ENCODE measurements at regions not wholly inside any gene's neighbourhood (a gene's known extent, or its start where the extent isn't known, plus 50 kb on each side); places are given as distances from the start of the nearest gene placed in this dataset.
"Not testable (repeated sequence)": the region's sequence is repeated elsewhere in the genome, so short reads cannot be mapped to it uniquely, and the experiment has no call there.

GRCh38 chr13:81382246-81382645 lies 1041.3 kb upstream of the SPRY2 start:
- DNase-seq (no peak), ATAC-seq (no peak)

GRCh38 chr13:81381560-81381959 lies 1040.6 kb upstream of the SPRY2 start:
- DNase-seq (no peak), ATAC-seq (no peak)

- no peak for ATAC-seq
Observed at GRCh38 chr13:81379183-81379582, 1038.3 kb upstream of the SPRY2 start.

GRCh38 chr13:81377921-81378320 lies 1037.0 kb upstream of the SPRY2 start:
- no peak for DNase-seq
- no peak for ATAC-seq

More at GRCh38 chr13:81379183-81379582, 1038.3 kb upstream of the SPRY2 start:
- no peak for DNase-seq

GRCh38 chr13:81375709-81376108 lies 1034.8 kb upstream of the SPRY2 start:
- ATAC-seq (no peak), DNase-seq (no peak)

GRCh38 chr13:81362711-81363110 lies 1021.8 kb upstream of the SPRY2 start:
- DNase-seq, ATAC-seq: not testable (repeated sequence)

- DNase-seq (no peak), ATAC-seq (no peak)
Observed at GRCh38 chr13:81350056-81350455, 1009.1 kb upstream of the SPRY2 start.

- ATAC-seq, DNase-seq: not testable (repeated sequence)
Observed at GRCh38 chr13:81340118-81341069, 999.5 kb upstream of the SPRY2 start.

GRCh38 chr13:81339666-81340065 lies 998.7 kb upstream of the SPRY2 start:
- not testable (repeated sequence) for ATAC-seq, DNase-seq

- no peak for ATAC-seq
- no peak for DNase-seq
Observed at GRCh38 chr13:81334481-81334880, 993.6 kb upstream of the SPRY2 start.

GRCh38 chr13:81326913-81327312 lies 986.0 kb upstream of the SPRY2 start:
- ATAC-seq, result no peak
- no peak for DNase-seq

GRCh38 chr13:81320516-81320915 lies 979.6 kb upstream of the SPRY2 start:
- ATAC-seq, result no peak
- no peak for DNase-seq

- ATAC-seq (no peak), DNase-seq (no peak)
Observed at GRCh38 chr13:81319351-81319750, 978.4 kb upstream of the SPRY2 start.

- ATAC-seq, result no peak
Observed at GRCh38 chr13:81318231-81319019, 977.5 kb upstream of the SPRY2 start.

GRCh38 chr13:81314461-81314860 lies 973.5 kb upstream of the SPRY2 start:
- DNase-seq (no peak), ATAC-seq (no peak)

More at GRCh38 chr13:81318231-81319019, 977.5 kb upstream of the SPRY2 start:
- DNase-seq, result no peak

GRCh38 chr13:81305928-81306327 lies 965.0 kb upstream of the SPRY2 start:
- DNase-seq (no peak), ATAC-seq (no peak)

- DNase-seq, result no peak
- no peak for ATAC-seq
Observed at GRCh38 chr13:81304121-81304659, 963.3 kb upstream of the SPRY2 start.

- DNase-seq, result no peak
- no peak for ATAC-seq
Observed at GRCh38 chr13:81302677-81303076, 961.8 kb upstream of the SPRY2 start.

- DNase-seq, result no peak
- ATAC-seq, result no peak
Observed at GRCh38 chr13:81302125-81302524, 961.2 kb upstream of the SPRY2 start.

- DNase-seq, result no peak
- no peak for ATAC-seq
Observed at GRCh38 chr13:81295177-81295576, 954.3 kb upstream of the SPRY2 start.

- DNase-seq (no peak), ATAC-seq (no peak)
Observed at GRCh38 chr13:81293594-81294164, 952.8 kb upstream of the SPRY2 start.

- ATAC-seq, result no peak
- DNase-seq, result no peak
Observed at GRCh38 chr13:81283561-81283960, 942.6 kb upstream of the SPRY2 start.
